Parathyroid adenoma (tissue), 2 donors: ENCODE measurements at regions not wholly inside any gene's neighbourhood (a gene's known extent, or its start where the extent isn't known, plus 50 kb on each side); places are given as distances from the start of the nearest gene placed in this dataset.

ENCODE experiments used
- H2AFZ ChIP-seq: fragments of 300-600 bp; sonication (generic); one replicate; pipeline ENCODE4 v1.7.0; 2017; ENCODE audit warnings: antibody characterized with exemption, mild to moderate bottlenecking
- H3K27ac ChIP-seq: fragments of 300-600 bp; sonication (generic); one replicate; pipeline ENCODE4 v1.7.0; 2017
- H3K27me3 ChIP-seq: fragments of 300-600 bp; sonication (generic); one replicate; pipeline ENCODE4 v1.7.0; 2017; ENCODE audit warnings: low read length; ENCODE audit not compliant: control insufficient read depth, insufficient read depth
- H3K36me3 ChIP-seq: fragments of 300-600 bp; sonication (generic); one replicate; pipeline ENCODE4 v1.7.0; 2017; ENCODE audit warnings: low read length; ENCODE audit not compliant: control insufficient read depth, insufficient read depth
- H3K4me1 ChIP-seq: fragments of 300-600 bp; sonication (generic); one replicate; pipeline ENCODE4 v1.7.0; 2017; ENCODE audit warnings: control low read depth
- H3K4me2 ChIP-seq: fragments of 300-600 bp; sonication (generic); one replicate; pipeline ENCODE4 v1.7.0; 2017; ENCODE audit warnings: low read length
- H3K4me3 ChIP-seq: fragments of 300-600 bp; sonication (generic); one replicate; pipeline ENCODE4 v1.7.0; 2017; ENCODE audit warnings: low read depth, low read length
- H3K79me2 ChIP-seq: fragments of 300-600 bp; sonication (generic); one replicate; pipeline ENCODE4 v1.7.0; 2017; ENCODE audit warnings: control low read depth
- H3K9ac ChIP-seq: fragments of 300-600 bp; sonication (generic); one replicate; pipeline ENCODE4 v1.7.0; 2017; ENCODE audit warnings: mild to moderate bottlenecking
- H3K9me3 ChIP-seq: fragments of 300-600 bp; sonication (generic); one replicate; pipeline ENCODE4 v1.7.0; 2017; ENCODE audit warnings: low read length; ENCODE audit not compliant: control insufficient read depth
- CTCF ChIP-seq: fragments of 300-600 bp; sonication (generic); IDR thresholded peaks from one replicate; pipeline ENCODE4 v1.7.0; 2017; ENCODE audit warnings: antibody characterized with exemption, mild to moderate bottlenecking
- donor health status: primary hyperparathyroidism.

- H3K79me2 ChIP-seq: no peaks in the 10 kb centered on the region
- no peak overlapping the region for H3K9ac ChIP-seq
- H3K27ac ChIP-seq: no peak overlapping the region
- H3K4me2 ChIP-seq: no peak overlapping the region
- no peaks in the 10 kb centered on the region for H3K4me1 ChIP-seq
- TF ChIP-seq CTCF: no peak
- H3K36me3 ChIP-seq: no peaks in the 10 kb centered on the region
- H3K9me3 ChIP-seq: no peaks in the 10 kb centered on the region
- no peak overlapping the region for H2AFZ ChIP-seq
- no peaks in the 10 kb centered on the region for H3K27me3 ChIP-seq
- H3K4me3 ChIP-seq: no peak overlapping the region
Measured at GRCh38 chr10:109306698-109307097, 616.6 kb downstream of the XPNPEP1 start.

- Histone ChIP-seq H3K27me3 (no peaks in the 10 kb centered on the region), H3K79me2 (no peaks in the 10 kb centered on the region), H3K36me3 (no peaks in the 10 kb centered on the region), H3K9ac (no peak overlapping the region), H2AFZ (no peak overlapping the region), H3K9me3 (no peaks in the 10 kb centered on the region), H3K4me2 (no peak overlapping the region), H3K27ac (no peak overlapping the region), H3K4me3 (no peak overlapping the region), H3K4me1 (no peaks in the 10 kb centered on the region)
- no peak for TF ChIP-seq CTCF
Measured at GRCh38 chr10:109287858-109288257, 635.5 kb downstream of the XPNPEP1 start.

GRCh38 chr10:109282510-109282909 is 640.8 kb downstream of the XPNPEP1 start:
- no peak overlapping the region for H2AFZ ChIP-seq
- no peak for TF ChIP-seq CTCF
- H3K4me2 ChIP-seq: no peak overlapping the region
- H3K4me1 ChIP-seq: no peaks in the 10 kb centered on the region
- no peaks in the 10 kb centered on the region for H3K79me2 ChIP-seq
- no peaks in the 10 kb centered on the region for H3K9me3 ChIP-seq
- no peak overlapping the region for H3K9ac ChIP-seq
- H3K27me3 ChIP-seq: no peaks in the 10 kb centered on the region
- H3K36me3 ChIP-seq: no peaks in the 10 kb centered on the region
- H3K27ac ChIP-seq: no peak overlapping the region
- H3K4me3 ChIP-seq: no peak overlapping the region

GRCh38 chr10:109281347-109281746 is 642.0 kb downstream of the XPNPEP1 start:
- H3K36me3 ChIP-seq: no peaks in the 10 kb centered on the region
- no peaks in the 10 kb centered on the region for H3K9me3 ChIP-seq
- H3K9ac ChIP-seq: no peak overlapping the region
- no peak overlapping the region for H3K4me3 ChIP-seq
- no peak overlapping the region for H3K27ac ChIP-seq
- TF ChIP-seq CTCF: no peak
- no peaks in the 10 kb centered on the region for H3K27me3 ChIP-seq
- no peaks in the 10 kb centered on the region for H3K79me2 ChIP-seq
- no peak overlapping the region for H2AFZ ChIP-seq
- no peaks in the 10 kb centered on the region for H3K4me1 ChIP-seq
- no peak overlapping the region for H3K4me2 ChIP-seq

- no peaks in the 10 kb centered on the region for H3K79me2 ChIP-seq
- no peak overlapping the region for H3K4me2 ChIP-seq
- TF ChIP-seq CTCF: no peak
- H2AFZ ChIP-seq: no peak overlapping the region
- H3K27me3 ChIP-seq: no peaks in the 10 kb centered on the region
- no peak overlapping the region for H3K4me3 ChIP-seq
- H3K9ac ChIP-seq: no peak overlapping the region
- no peaks in the 10 kb centered on the region for H3K36me3 ChIP-seq
- H3K27ac ChIP-seq: no peak overlapping the region
- no peaks in the 10 kb centered on the region for H3K9me3 ChIP-seq
- no peaks in the 10 kb centered on the region for H3K4me1 ChIP-seq
Measured at GRCh38 chr10:109280837-109281236, 642.5 kb downstream of the XPNPEP1 start.
